IMR-90 (cell line): ENCODE measurements at regions not wholly inside any gene's neighbourhood (a gene's known extent, or its start where the extent isn't known, plus 50 kb on each side); places are given as distances from the start of the nearest gene placed in this dataset.

Experiments
- ATAC-seq: fragments of 200-7000 bp; cut with Tn5 transposase; 2 replicates; pipeline ENCODE4 v1.9.1; 2020; ENCODE audit warnings: low read depth, mild to moderate bottlenecking, moderate library complexity
- BruUV-seq: library from RNA; stranded (reverse); fragments of 400-500 nt; replicated peaks from 2 replicates; lab custom pipeline; 2021; lab: Mats Ljungman, UMichigan
- CTCF ChIA-PET: fragments of 300-600 bp; formaldehyde crosslinking; extraction: SDS; loops from one replicate; lab custom pipeline; 2021; ENCODE audit warnings: antibody characterized with exemption; lab: Yijun Ruan, JAX
- POLR2A ChIA-PET: fragments of 300-600 bp; sonication (Branson Sonifier 250); formaldehyde crosslinking; loops from one replicate; lab custom pipeline; 2022; ENCODE audit warnings: antibody characterized with exemption; ENCODE audit not compliant: unreplicated experiment; lab: Charles Lee
- DNase-seq: peaks from one replicate; pipeline ENCODE4 v3.0.0; 2013
- H2AFZ ChIP-seq: replicated peaks from 2 replicates; pipeline ENCODE3; 2013; ENCODE audit warnings: low read length, mild to moderate bottlenecking; ENCODE audit not compliant: poor library complexity
- H2AK5ac ChIP-seq: 2 replicates; pipeline ENCODE4 v1.6.1; 2013; ENCODE audit warnings: low read depth, low read length, inconsistent platforms
- H2AK9ac ChIP-seq: replicated peaks from 2 replicates; pipeline ENCODE3; 2013; ENCODE audit warnings: mild to moderate bottlenecking, low read depth, low read length, moderate library complexity; ENCODE audit not compliant: poor library complexity
- H2BK120ac ChIP-seq: 2 replicates; pipeline ENCODE4 v1.6.1; 2013; ENCODE audit warnings: low read depth, low read length, inconsistent platforms
- H2BK15ac ChIP-seq: 3 replicates; pipeline ENCODE4 v1.6.1; 2013; ENCODE audit warnings: low read depth, low read length, inconsistent platforms
- H2BK20ac ChIP-seq: 2 replicates; pipeline ENCODE4 v1.6.1; 2013; ENCODE audit warnings: low read depth, mild to moderate bottlenecking, inconsistent platforms, low read length, moderate library complexity
- H2BK5ac ChIP-seq: 2 replicates; pipeline ENCODE4 v1.6.1; 2013; ENCODE audit warnings: mild to moderate bottlenecking, low read depth, low read length, inconsistent platforms; ENCODE audit not compliant: poor library complexity, severe bottlenecking
- H3K14ac ChIP-seq: replicated peaks from 2 replicates; pipeline ENCODE4 v1.6.1; 2013; ENCODE audit warnings: low read depth, low read length, inconsistent platforms
- H3K18ac ChIP-seq: 2 replicates; pipeline ENCODE4 v1.6.1; 2013; ENCODE audit warnings: low read depth, low read length, control low read depth
- H3K23ac ChIP-seq: 2 replicates; pipeline ENCODE4 v1.6.1; 2013; ENCODE audit warnings: low read depth, low read length, inconsistent platforms
- H3K27ac ChIP-seq: 2 replicates; pipeline ENCODE4 v1.5.1; 2013; ENCODE audit warnings: mild to moderate bottlenecking, control low read depth, low read length; ENCODE audit not compliant: insufficient read depth
- H3K27me3 ChIP-seq: 2 replicates; pipeline ENCODE4 v1.6.1; 2013; ENCODE audit warnings: low read length; ENCODE audit not compliant: control insufficient read depth, insufficient read depth
- H3K36me3 ChIP-seq: 2 replicates; pipeline ENCODE4 v1.6.1; 2013; ENCODE audit warnings: low read length, mixed read lengths; ENCODE audit not compliant: control insufficient read depth, insufficient read depth
- H3K4ac ChIP-seq: 2 replicates; pipeline ENCODE4 v1.6.1; 2013; ENCODE audit warnings: low read depth, low read length, inconsistent platforms
- H3K4me1 ChIP-seq: 2 replicates; pipeline ENCODE4 v1.6.1; 2013; ENCODE audit warnings: low read length, mixed read lengths; ENCODE audit not compliant: control insufficient read depth, insufficient read depth
- H3K4me2 ChIP-seq: 2 replicates; pipeline ENCODE4 v1.6.1; 2013; ENCODE audit warnings: low read depth, mild to moderate bottlenecking, control low read depth, low read length, moderate library complexity
- H3K4me3 ChIP-seq: 2 replicates; pipeline ENCODE4 v1.5.1; 2013; ENCODE audit warnings: low read depth, mild to moderate bottlenecking, control low read depth, low read length, moderate library complexity; ENCODE audit not compliant: insufficient read depth
- H3K56ac ChIP-seq: 2 replicates; pipeline ENCODE4 v1.6.1; 2013; ENCODE audit warnings: low read length, inconsistent platforms; ENCODE audit not compliant: insufficient read depth; ENCODE audit errors: extremely low read depth
- H3K79me1 ChIP-seq, 2 experiments: 2 replicates each; pipeline ENCODE4 v1.6.1; 2013; ENCODE audit warnings: low read length in 2 of 2, inconsistent platforms in 1 of 2, low read depth in 1 of 2
- H3K9ac ChIP-seq: 2 replicates; pipeline ENCODE4 v1.6.1; 2013; ENCODE audit warnings: low read depth, low read length, control low read depth
- H3K9me1 ChIP-seq: 2 replicates; pipeline ENCODE4 v1.6.1; 2013; ENCODE audit warnings: low read length, inconsistent platforms; ENCODE audit not compliant: insufficient read depth
- H3K9me3 ChIP-seq: 2 replicates; pipeline ENCODE4 v1.6.1; 2013; ENCODE audit warnings: low read length; ENCODE audit not compliant: control insufficient read depth, insufficient read depth
- H4K20me1 ChIP-seq: 2 replicates; pipeline ENCODE4 v1.6.1; 2013; ENCODE audit warnings: low read length, inconsistent platforms; ENCODE audit not compliant: insufficient read depth
- H4K5ac ChIP-seq: 2 replicates; pipeline ENCODE4 v1.6.1; 2013; ENCODE audit warnings: mild to moderate bottlenecking, low read depth, low read length, control low read depth
- H4K8ac ChIP-seq, 2 experiments: 2 replicates each; pipeline ENCODE4 v1.6.1; 2013; ENCODE audit warnings: low read depth in 2 of 2, low read length in 2 of 2, control low read depth in 1 of 2, inconsistent platforms in 1 of 2
- H4K91ac ChIP-seq: 2 replicates; pipeline ENCODE4 v1.6.1; 2013; ENCODE audit warnings: low read depth, low read length, inconsistent platforms; ENCODE audit not compliant: insufficient read depth
- CEBPB ChIP-seq: IDR thresholded peaks from 2 replicates; pipeline ENCODE4 v1.6.1; 2012; ENCODE audit warnings: low read depth, low read length, improper control_type of control experiment
- CHD1 ChIP-seq: IDR thresholded peaks from 2 replicates; pipeline ENCODE4 v1.6.1; 2012; ENCODE audit warnings: low read depth, low read length, improper control_type of control experiment
- CTCF ChIP-seq: conservative IDR thresholded peaks from 2 replicates; pipeline ENCODE4 v1.5.1; 2012; ENCODE audit warnings: mild to moderate bottlenecking, low read depth, low read length, improper control_type of control experiment
- ELK1 ChIP-seq: fragments of 150-350 bp; IDR thresholded peaks from 2 replicates; pipeline ENCODE4 v1.6.1; 2016; ENCODE audit warnings: low read depth, mild to moderate bottlenecking, low read length, moderate library complexity, borderline replicate concordance
- FOS ChIP-seq: fragments of 150-350 bp; IDR thresholded peaks from 2 replicates; pipeline ENCODE4 v1.6.1; 2016; ENCODE audit warnings: low read depth, low read length
- MAFK ChIP-seq: IDR thresholded peaks from 2 replicates; pipeline ENCODE4 v1.6.1; 2012; ENCODE audit warnings: low read depth, low read length, improper control_type of control experiment
- MAZ ChIP-seq: IDR thresholded peaks from 2 replicates; pipeline ENCODE4 v1.6.1; 2012; ENCODE audit warnings: low read depth, mild to moderate bottlenecking, low read length, improper control_type of control experiment, moderate library complexity, borderline replicate concordance
- MXI1 ChIP-seq: IDR thresholded peaks from 2 replicates; pipeline ENCODE4 v1.6.1; 2012; ENCODE audit warnings: low read depth, mild to moderate bottlenecking, low read length, moderate library complexity, borderline replicate concordance
- NFE2L2 ChIP-seq: fragments of 150-350 bp; IDR thresholded peaks from 2 replicates; pipeline ENCODE4 v1.6.1; 2016; ENCODE audit warnings: low read depth, mild to moderate bottlenecking, low read length
- POLR2A ChIP-seq: IDR thresholded peaks from 2 replicates; pipeline ENCODE4 v1.6.1; 2012; ENCODE audit warnings: mild to moderate bottlenecking, low read depth, low read length
- RAD21 ChIP-seq: IDR thresholded peaks from 2 replicates; pipeline ENCODE4 v1.6.1; 2012; ENCODE audit warnings: low read length, improper control_type of control experiment
- RCOR1 ChIP-seq: IDR thresholded peaks from 2 replicates; pipeline ENCODE4 v1.6.1; 2012; ENCODE audit warnings: mild to moderate bottlenecking, low read length, improper control_type of control experiment; ENCODE audit not compliant: insufficient replicate concordance
- RFX5 ChIP-seq: IDR thresholded peaks from 2 replicates; pipeline ENCODE4 v1.8.0; 2012; ENCODE audit warnings: low read depth, mild to moderate bottlenecking, low read length, moderate library complexity
- SMC3 ChIP-seq: fragments of 150-350 bp; IDR thresholded peaks from 2 replicates; pipeline ENCODE4 v1.6.1; 2016; ENCODE audit warnings: low read depth, mild to moderate bottlenecking, antibody characterized with exemption, low read length, moderate library complexity
- USF2 ChIP-seq: fragments of 150-350 bp; IDR thresholded peaks from 2 replicates; pipeline ENCODE4 v1.6.1; 2017; ENCODE audit warnings: mild to moderate bottlenecking, antibody characterized with exemption, low read length, low read depth
- WGBS, 2 experiments: methylation state at CpG; one replicate each; pipeline versions ENCODE4 v1.1.5 to v1.1.7; 2013; ENCODE audit warnings: missing lambda C conversion rate in 2 of 2; ENCODE audit not compliant: insufficient read length in 1 of 2; ENCODE audit errors: extremely low coverage in 2 of 2; 5-methylcytosine and 5-hydroxymethylcytosine counted together
- dilution Hi-C: fragments of 300-500 bp; cut with HindIII; formaldehyde crosslinking; loops from one replicate; pipeline ENCODE4 v1.14.3; 2018; ENCODE audit warnings: low sequenced_read_pairs; ENCODE audit not compliant: unreplicated experiment
- in situ Hi-C: fragments of 300-500 bp; cut with MboI; formaldehyde crosslinking; loops from 3 replicates; pipeline ENCODE4 v1.14.3; 2019; ENCODE audit warnings: low sequenced_read_pairs, inconsistent platforms, mixed read lengths
- intact Hi-C: fragments of 100-400 bp; cut with micrococcal nuclease; formaldehyde crosslinking; loops from 2 replicates; pipeline ENCODE4 v1.10.0; 2022

GRCh38 chr3:5358911-5359310 is 171.4 kb downstream of the EDEM1 start:
- no TSS peak for BruUV-seq

More at GRCh38 chr3:5358911-5359310, 171.4 kb downstream of the EDEM1 start:
- H2BK15ac ChIP-seq = no peak overlapping the region
- WGBS, 2 experiments = no CpG with 5 or more reads among the region's 1 CpG
- intact Hi-C loops = no loop called here
- no peaks in the 10 kb centered on the region; the same call in 1 of the 2 replicates for H3K9me3 ChIP-seq
- no peak overlapping the region for H3K4me3 ChIP-seq
- no peak overlapping the region for H2BK20ac ChIP-seq
- H4K8ac ChIP-seq = no peak overlapping the region
- no peak overlapping the region for H2AFZ ChIP-seq
- H3K27me3 ChIP-seq = no peaks in the 10 kb centered on the region
- H3K4me1 ChIP-seq = no peaks in the 10 kb centered on the region
- H3K23ac ChIP-seq = no peak overlapping the region
- H3K14ac ChIP-seq = no peak overlapping the region
- no peak overlapping the region for H3K4me2 ChIP-seq
- H3K18ac ChIP-seq = no peak overlapping the region
- no peak overlapping the region for H2BK5ac ChIP-seq
- dilution Hi-C loops = no loop called here
- no peak overlapping the region for H4K5ac ChIP-seq
- no peaks in the 10 kb centered on the region for H3K9me1 ChIP-seq
- H3K56ac ChIP-seq = no peak overlapping the region
- DNase-seq (no peak), ATAC-seq (no peak)
- H3K36me3 ChIP-seq = no peaks in the 10 kb centered on the region
- H2BK120ac ChIP-seq = no peak overlapping the region
- ChIA-PET CTCF (no interaction called here), POLR2A (no interaction called here)
- TF ChIP-seq RFX5 = no peak
- TF ChIP-seq MXI1 = no peak
- TF ChIP-seq USF2 = no peak
- no peak for TF ChIP-seq POLR2A
- no peak for TF ChIP-seq CTCF
- no peak for TF ChIP-seq MAZ
- TF ChIP-seq NFE2L2 = no peak
- TF ChIP-seq MAFK = no peak
- no peak for TF ChIP-seq SMC3
- TF ChIP-seq RCOR1 = no peak
- no peak for TF ChIP-seq CEBPB
- no peak for TF ChIP-seq ELK1
- no peak for TF ChIP-seq CHD1
- TF ChIP-seq RAD21 = no peak
- TF ChIP-seq FOS = no peak
- no peak overlapping the region for H4K91ac ChIP-seq
- in situ Hi-C loops = no loop called here
- no peak overlapping the region for H3K4ac ChIP-seq
- H2AK5ac ChIP-seq = no peak overlapping the region
- no peaks in the 10 kb centered on the region for H3K79me1 ChIP-seq
- no peak overlapping the region for H3K27ac ChIP-seq
- H3K9ac ChIP-seq = no peak overlapping the region
- no peak overlapping the region for H2AK9ac ChIP-seq
- no peaks in the 10 kb centered on the region for H4K20me1 ChIP-seq
